ENCODE measurements at regions not wholly inside any gene's neighbourhood (a gene's known extent, or its start where the extent isn't known, plus 50 kb on each side); places are given as distances from the start of the nearest gene placed in this dataset.

DNA sequence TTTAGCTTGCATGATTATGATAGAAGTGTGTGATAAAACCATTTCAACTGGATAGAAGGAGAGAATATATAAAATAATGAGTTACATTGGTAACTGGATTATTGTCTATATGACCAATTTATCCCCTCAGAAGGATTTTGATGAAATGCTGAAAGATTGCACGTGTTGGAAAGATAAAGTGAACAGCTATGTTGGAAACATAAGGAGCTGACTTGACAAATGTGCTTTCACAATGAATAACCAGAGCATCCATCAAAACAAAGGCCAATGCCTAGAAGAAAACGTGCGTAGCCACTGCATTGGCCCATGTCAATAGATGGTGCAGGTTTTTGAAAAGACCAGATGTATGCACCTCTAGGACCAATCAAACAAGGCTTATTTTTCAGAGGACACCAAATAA is 168.8 kb downstream of the TMEM200A start:
- intact Hi-C loops (cut with micrococcal nuclease) = no loop called here
- CTCF ChIA-PET = interaction anchor here (1.2 kb wide), 1 partner anchor 16 kb away, joined by 3 read pairs; no protein-coding TSS in a partner anchor
- TF ChIP-seq POLR2A (IDR thresholded peaks at IDR 0.05; ENCODE audit: low read depth, low read length) (no peak), GATA2 (IDR thresholded peaks at IDR 0.05; ENCODE audit: insufficient read depth, insufficient read length, low read depth, low read length) (no peak), POLR2AphosphoS5 (IDR thresholded peaks at IDR 0.05; ENCODE audit: insufficient read depth, low read depth, low read length) (no peak)
- TF ChIP-seq, protein P1, sequence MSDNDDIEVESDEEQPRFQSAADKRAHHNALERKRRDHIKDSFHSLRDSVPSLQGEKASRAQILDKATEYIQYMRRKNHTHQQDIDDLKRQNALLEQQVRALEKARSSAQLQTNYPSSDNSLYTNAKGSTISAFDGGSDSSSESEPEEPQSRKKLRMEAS (IDR thresholded peaks at IDR 0.05; ENCODE audit: insufficient read depth, insufficient read length) = no peak
- TF ChIP-seq, protein P2, sequence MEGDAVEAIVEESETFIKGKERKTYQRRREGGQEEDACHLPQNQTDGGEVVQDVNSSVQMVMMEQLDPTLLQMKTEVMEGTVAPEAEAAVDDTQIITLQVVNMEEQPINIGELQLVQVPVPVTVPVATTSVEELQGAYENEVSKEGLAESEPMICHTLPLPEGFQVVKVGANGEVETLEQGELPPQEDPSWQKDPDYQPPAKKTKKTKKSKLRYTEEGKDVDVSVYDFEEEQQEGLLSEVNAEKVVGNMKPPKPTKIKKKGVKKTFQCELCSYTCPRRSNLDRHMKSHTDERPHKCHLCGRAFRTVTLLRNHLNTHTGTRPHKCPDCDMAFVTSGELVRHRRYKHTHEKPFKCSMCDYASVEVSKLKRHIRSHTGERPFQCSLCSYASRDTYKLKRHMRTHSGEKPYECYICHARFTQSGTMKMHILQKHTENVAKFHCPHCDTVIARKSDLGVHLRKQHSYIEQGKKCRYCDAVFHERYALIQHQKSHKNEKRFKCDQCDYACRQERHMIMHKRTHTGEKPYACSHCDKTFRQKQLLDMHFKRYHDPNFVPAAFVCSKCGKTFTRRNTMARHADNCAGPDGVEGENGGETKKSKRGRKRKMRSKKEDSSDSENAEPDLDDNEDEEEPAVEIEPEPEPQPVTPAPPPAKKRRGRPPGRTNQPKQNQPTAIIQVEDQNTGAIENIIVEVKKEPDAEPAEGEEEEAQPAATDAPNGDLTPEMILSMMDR (IDR thresholded peaks at IDR 0.05; ENCODE audit: extremely low read depth in 1 of 2, insufficient read depth in 1 of 2, low read depth in 1 of 2, low read length in 2 of 2) = no peak

DNA sequence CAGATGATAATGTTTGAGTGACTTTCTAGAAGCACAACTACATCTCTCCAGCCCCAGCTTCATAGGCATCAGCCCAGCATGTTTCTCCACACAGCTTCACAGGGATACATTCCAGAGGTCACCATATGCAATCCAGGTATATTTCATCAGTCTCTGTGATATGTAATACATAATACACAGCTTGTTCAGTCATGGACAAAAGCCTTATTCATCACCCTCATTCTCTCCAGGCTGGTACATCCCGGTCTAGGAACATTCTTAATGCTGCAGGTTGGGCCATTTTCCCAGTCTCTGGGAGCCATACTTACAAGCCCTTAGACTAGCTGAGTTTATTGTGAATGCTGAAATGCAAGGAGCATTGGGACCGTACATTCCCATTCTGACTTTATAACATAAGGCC is 169.4 kb downstream of the TMEM200A start:
- TF ChIP-seq MYC (IDR thresholded peaks at IDR 0.05; ENCODE audit: low read depth, low read length) = no peak
- TF ChIP-seq, protein P2 (IDR thresholded peaks at IDR 0.05; ENCODE audit: extremely low read depth in 1 of 2, insufficient read depth in 1 of 2, low read depth in 1 of 2, low read length in 2 of 2) = no peak
- no peak for TF ChIP-seq POLR2AphosphoS5 (IDR thresholded peaks at IDR 0.05; ENCODE audit: insufficient read depth, low read depth, low read length)
- TF ChIP-seq, protein P1 (IDR thresholded peaks at IDR 0.05; ENCODE audit: insufficient read depth, insufficient read length) = no peak
- no peak for TF ChIP-seq JUN (IDR thresholded peaks at IDR 0.05; ENCODE audit: borderline replicate concordance, insufficient read depth, insufficient read length, low read depth)
- TF ChIP-seq POLR2A (IDR thresholded peaks at IDR 0.05; ENCODE audit: low read depth, low read length) = no peak
- no peak for TF ChIP-seq FOS (IDR thresholded peaks at IDR 0.05; ENCODE audit: borderline replicate concordance, insufficient read depth, low read length)
- TF ChIP-seq GATA2 (IDR thresholded peaks at IDR 0.05; ENCODE audit: insufficient read depth, insufficient read length, low read depth, low read length) = no peak
- no peak for TF ChIP-seq EZH2 (IDR thresholded peaks at IDR 0.05; ENCODE audit: borderline replicate concordance, low read depth, low read length, severe bottlenecking)
- H3K4me3 ChIP-seq (replicated peaks in 1 of 3; ENCODE audit: insufficient read depth in 1 of 3, low read depth in 1 of 3, low read length in 3 of 3) = no peak overlapping the region
- FAIRE-seq = no peak
- H3K79me2 ChIP-seq (ENCODE audit: control insufficient read depth, insufficient read depth, low read length) = no peaks in the 10 kb centered on the region
- no TSS peak for BruUV-seq (replicated peaks)
- H3K9me1 ChIP-seq (replicated peaks; ENCODE audit: control insufficient read depth, extremely low read depth, insufficient read depth, low read length) = no peaks in the 10 kb centered on the region
- no peaks in the 10 kb centered on the region for H3K27me3 ChIP-seq (ENCODE audit: control insufficient read depth in 2 of 2, insufficient read depth in 2 of 2, low read length in 2 of 2)
- no peaks in the 10 kb centered on the region for H3K9me3 ChIP-seq (replicated peaks; ENCODE audit: control insufficient read depth, insufficient read depth, low read length)
- no peak overlapping the region for H2AFZ ChIP-seq (ENCODE audit: low read depth, low read length)
- H3K36me3 ChIP-seq (ENCODE audit: control insufficient read depth in 2 of 2, extremely low read depth in 1 of 2, insufficient read depth in 2 of 2, low read length in 2 of 2) = no peaks in the 10 kb centered on the region
- H4K20me1 ChIP-seq (replicated peaks; ENCODE audit: control insufficient read depth, extremely low read depth, insufficient read depth, low read length) = no peaks in the 10 kb centered on the region
- no peak overlapping the region for H3K27ac ChIP-seq (ENCODE audit: insufficient read depth, low read depth, low read length)
- ChIA-PET CTCF (no interaction called here), POLR2A (no interaction called here)
- dilution Hi-C loops (cut with MboI; ENCODE audit: extremely low pct_ligation_motif_present, low sequenced_read_pairs) = no loop called here
- DNase-seq (ENCODE audit: low read depth, low spot score) = no peak
- H3K4me2 ChIP-seq (ENCODE audit: insufficient read depth, low read length) = no peak overlapping the region
- intact Hi-C loops (cut with micrococcal nuclease) = no loop called here
- no peaks in the 10 kb centered on the region for H3K4me1 ChIP-seq (ENCODE audit: control insufficient read depth, extremely low read depth, insufficient read depth, low read length)
- H3K9ac ChIP-seq (replicated peaks; ENCODE audit: extremely low read depth, insufficient read depth, low read length) = no peak overlapping the region

More for the DNA sequence above, 168.8 kb downstream of the TMEM200A start:
- no peak overlapping the region for H3K4me2 ChIP-seq (ENCODE audit: insufficient read depth, low read length)
- POLR2A ChIA-PET = no interaction called here
- DNase-seq (ENCODE audit: low read depth, low spot score) (no peak), FAIRE-seq (no peak)
- no peaks in the 10 kb centered on the region for H3K9me3 ChIP-seq (replicated peaks; ENCODE audit: control insufficient read depth, insufficient read depth, low read length)
- H3K36me3 ChIP-seq (ENCODE audit: control insufficient read depth in 2 of 2, extremely low read depth in 1 of 2, insufficient read depth in 2 of 2, low read length in 2 of 2) = no peaks in the 10 kb centered on the region
- H3K4me1 ChIP-seq (ENCODE audit: control insufficient read depth, extremely low read depth, insufficient read depth, low read length) = no peaks in the 10 kb centered on the region
- H3K4me3 ChIP-seq (replicated peaks in 1 of 3; ENCODE audit: insufficient read depth in 1 of 3, low read depth in 1 of 3, low read length in 3 of 3) = no peak overlapping the region
- H3K27me3 ChIP-seq (ENCODE audit: control insufficient read depth in 2 of 2, insufficient read depth in 2 of 2, low read length in 2 of 2) = no peaks in the 10 kb centered on the region
- H2AFZ ChIP-seq (ENCODE audit: low read depth, low read length) = no peak overlapping the region
- H3K9ac ChIP-seq (replicated peaks; ENCODE audit: extremely low read depth, insufficient read depth, low read length) = no peak overlapping the region
- BruUV-seq (replicated peaks) = no TSS peak
- H3K9me1 ChIP-seq (replicated peaks; ENCODE audit: control insufficient read depth, extremely low read depth, insufficient read depth, low read length) = no peaks in the 10 kb centered on the region
- no peaks in the 10 kb centered on the region for H4K20me1 ChIP-seq (replicated peaks; ENCODE audit: control insufficient read depth, extremely low read depth, insufficient read depth, low read length)
- dilution Hi-C loops (cut with MboI; ENCODE audit: extremely low pct_ligation_motif_present, low sequenced_read_pairs) = no loop called here
- H3K27ac ChIP-seq (ENCODE audit: insufficient read depth, low read depth, low read length) = no peak overlapping the region
- no peaks in the 10 kb centered on the region for H3K79me2 ChIP-seq (ENCODE audit: control insufficient read depth, insufficient read depth, low read length)

All from endothelial cell of umbilical vein (primary cell).